Bronchial epithelial cell (primary cell): ENCODE measurements at regions not wholly inside any gene's neighbourhood (a gene's known extent, or its start where the extent isn't known, plus 50 kb on each side); places are given as distances from the start of the nearest gene placed in this dataset.
A peak's percentile ranks its signal among the peaks of the same experiment; 100 is the strongest.

Source experiments
- DNase-seq: peaks from one replicate; pipeline ENCODE4 v3.0.0-alpha.2; 2010; ENCODE audit warnings: low read depth
- FAIRE-seq: peaks from 2 replicates; lab custom pipeline; 2011; peaks lifted over from hg19 to GRCh38; lab: Jason Lieb, UNC
- H3K27me3 ChIP-seq: 2 replicates; pipeline ENCODE4 v1.5.1; 2011; ENCODE audit warnings: low read length; ENCODE audit not compliant: control insufficient read depth, insufficient read depth
- H3K36me3 ChIP-seq: 2 replicates; pipeline ENCODE4 v1.5.1; 2011; ENCODE audit warnings: low read length; ENCODE audit not compliant: control insufficient read depth, insufficient read depth
- H3K4me3 ChIP-seq: 2 replicates; pipeline ENCODE4 v1.5.1; 2011; ENCODE audit warnings: mild to moderate bottlenecking, low read depth, low read length, control low read depth
- CTCF ChIP-seq: IDR thresholded peaks from 2 replicates; pipeline ENCODE4 v1.5.1; 2011; ENCODE audit warnings: mild to moderate bottlenecking, moderate library complexity, low read length, control low read depth, inconsistent platforms; ENCODE audit not compliant: insufficient read depth, severe bottlenecking

GRCh38 chr1:104953555-104953954 is 1203.9 kb downstream of the AMY1C start:
- Histone ChIP-seq H3K4me3 (no peak overlapping the region), H3K36me3 (no peaks in the 10 kb centered on the region), H3K27me3 (no peaks in the 10 kb centered on the region)
- FAIRE-seq: no peak
- no peak for TF ChIP-seq CTCF
- DNase-seq: no peak

GRCh38 chr1:104973516-104973915 is 1223.8 kb downstream of the AMY1C start:
- H3K27me3 ChIP-seq: no peaks in the 10 kb centered on the region
- no peak for TF ChIP-seq CTCF
- H3K4me3 ChIP-seq: no peak overlapping the region
- no peaks in the 10 kb centered on the region for H3K36me3 ChIP-seq
- FAIRE-seq (no peak), DNase-seq (no peak)

GRCh38 chr1:104979651-104980050 is 1230.0 kb downstream of the AMY1C start:
- no peaks in the 10 kb centered on the region for H3K36me3 ChIP-seq
- FAIRE-seq: no peak

GRCh38 chr1:104987210-104987609 is 1237.5 kb downstream of the AMY1C start:
- Histone ChIP-seq H3K36me3 (no peaks in the 10 kb centered on the region), H3K27me3 (no peaks in the 10 kb centered on the region), H3K4me3 (no peak overlapping the region)
- DNase-seq (no peak), FAIRE-seq (no peak)
- TF ChIP-seq CTCF: no peak

More at GRCh38 chr1:104979651-104980050, 1230.0 kb downstream of the AMY1C start:
- no peaks in the 10 kb centered on the region for H3K27me3 ChIP-seq
- no peak overlapping the region for H3K4me3 ChIP-seq
- no peak for DNase-seq
- TF ChIP-seq CTCF: no peak

GRCh38 chr1:104989012-104989411 is 1239.3 kb downstream of the AMY1C start:
- FAIRE-seq: no peak
- no peak for TF ChIP-seq CTCF

GRCh38 chr1:104991702-104992101 is 1242.0 kb downstream of the AMY1C start:
- DNase-seq: peak; percentile 23
- H3K36me3 ChIP-seq: no peaks in the 10 kb centered on the region
- H3K27me3 ChIP-seq: no peaks in the 10 kb centered on the region
- FAIRE-seq: no peak
- no peak for TF ChIP-seq CTCF
- no peak overlapping the region for H3K4me3 ChIP-seq

More at GRCh38 chr1:104989012-104989411, 1239.3 kb downstream of the AMY1C start:
- H3K4me3 ChIP-seq: no peak overlapping the region
- no peaks in the 10 kb centered on the region for H3K27me3 ChIP-seq
- H3K36me3 ChIP-seq: no peaks in the 10 kb centered on the region
- no peak for DNase-seq
